ENCODE measurements at regions not wholly inside any gene's neighbourhood (a gene's known extent, or its start where the extent isn't known, plus 50 kb on each side); places are given as distances from the start of the nearest gene placed in this dataset.

- TF ChIP-seq CTCF (conservative IDR thresholded peaks at IDR 0.05; ENCODE audit: low read depth, low read length) = no peak
- no peak for TF ChIP-seq EZH2phosphoT487 (IDR thresholded peaks at IDR 0.05; ENCODE audit: borderline replicate concordance, low read length)
Measured at GRCh38 chr13:37456041-37456440, 142.5 kb downstream of the POSTN start.
